Glomerular endothelial cell (primary cell): ENCODE measurements at regions not wholly inside any gene's neighbourhood (a gene's known extent, or its start where the extent isn't known, plus 50 kb on each side); places are given as distances from the start of the nearest gene placed in this dataset.

Experiments
- DNase-seq: peaks from one replicate; pipeline ENCODE4 v3.0.0-alpha.2; 2011; ENCODE audit warnings: low read depth, low spot score; ENCODE audit errors: extremely low read depth

DNA sequence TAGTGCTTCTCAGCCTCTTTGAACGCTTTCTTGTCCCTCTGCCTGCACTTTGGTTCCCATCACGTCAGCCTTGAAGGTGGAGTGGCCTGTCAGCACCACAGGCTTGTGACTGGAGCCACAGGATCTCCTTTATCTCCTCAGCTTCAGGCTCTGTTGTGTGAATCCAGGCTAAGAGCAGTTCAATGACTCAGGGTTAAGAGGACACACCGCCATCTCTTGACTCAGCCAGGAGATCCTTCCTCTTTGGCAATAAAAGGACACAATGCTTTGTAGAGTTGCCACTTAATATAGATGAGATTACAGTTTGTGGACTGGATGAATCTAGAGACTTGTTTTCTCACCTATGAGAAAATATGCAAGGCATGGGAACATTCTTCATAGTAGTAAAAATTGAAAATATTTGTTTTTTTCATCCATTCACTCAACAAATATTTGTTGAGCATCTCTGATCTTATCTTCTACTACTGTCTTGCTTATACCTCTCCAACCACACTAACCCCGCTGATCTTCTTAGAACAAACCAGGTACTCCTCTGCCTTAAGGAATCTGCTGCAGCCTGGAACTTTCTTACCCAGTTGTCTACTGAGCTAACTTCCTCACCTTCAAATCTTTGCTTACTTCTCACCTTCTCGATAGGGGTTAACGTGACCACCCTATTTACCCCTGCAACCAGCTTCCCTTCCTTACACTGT, 62.3 kb downstream of the UCHL1 start:
- DNase-seq: no peak

DNA sequence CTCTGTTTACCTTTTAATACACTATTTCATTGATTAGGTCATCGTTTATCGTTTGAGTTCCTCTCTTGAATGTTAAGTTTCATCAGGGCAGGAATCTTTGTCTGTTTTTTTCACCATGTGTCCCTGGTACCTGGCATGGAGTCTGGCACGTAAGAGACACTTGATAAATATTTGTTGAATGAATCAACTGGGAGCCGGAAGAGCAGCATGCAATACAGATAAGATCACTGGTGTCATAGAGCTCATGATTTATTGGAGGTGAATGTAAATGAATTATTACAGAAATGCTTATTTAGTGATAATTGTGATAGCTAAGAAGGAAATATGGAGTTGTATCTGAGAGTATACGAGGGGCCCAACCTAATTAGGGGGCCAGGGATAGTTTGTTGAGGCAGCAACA, 62.8 kb downstream of the UCHL1 start:
- DNase-seq: no peak

DNA sequence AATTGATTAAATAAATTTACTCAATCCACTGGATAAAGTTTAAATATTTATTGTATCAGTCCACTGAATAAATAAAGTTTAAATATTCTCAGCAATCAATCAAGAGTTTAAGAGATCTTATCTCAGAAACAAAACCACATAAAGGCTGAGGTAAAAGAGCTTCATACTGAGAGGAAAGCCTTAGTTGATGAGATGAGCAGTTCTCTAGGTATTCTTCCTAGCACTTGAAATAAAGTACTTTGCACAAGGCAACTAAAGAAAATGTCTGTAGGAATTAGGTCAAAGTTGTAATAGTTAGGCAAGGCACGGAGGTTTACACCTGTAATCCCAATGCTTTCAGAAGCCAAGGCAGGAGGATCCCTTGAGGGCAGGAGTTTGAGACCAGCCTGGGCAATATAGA, 63.5 kb downstream of the UCHL1 start:
- DNase-seq: no peak

DNA sequence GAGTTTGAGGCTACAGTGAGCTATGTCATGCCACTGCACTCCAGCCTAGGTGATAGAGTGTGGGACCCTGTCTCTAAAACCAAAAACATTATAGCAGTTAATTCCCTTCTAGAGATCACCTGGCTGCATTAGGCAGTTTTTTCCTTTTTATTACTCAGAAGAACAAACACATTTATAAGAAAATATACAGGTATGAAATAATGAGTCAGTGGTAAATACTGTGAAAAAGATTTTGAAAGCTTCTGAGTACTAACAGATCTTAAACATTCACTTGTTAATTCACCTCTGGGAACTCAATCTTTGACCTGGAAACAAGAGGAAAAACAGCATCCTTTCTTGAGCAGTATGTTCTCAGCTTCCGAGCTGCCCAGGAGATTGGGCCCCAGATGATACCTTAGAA, 64.1 kb downstream of the UCHL1 start:
- no peak for DNase-seq

DNA sequence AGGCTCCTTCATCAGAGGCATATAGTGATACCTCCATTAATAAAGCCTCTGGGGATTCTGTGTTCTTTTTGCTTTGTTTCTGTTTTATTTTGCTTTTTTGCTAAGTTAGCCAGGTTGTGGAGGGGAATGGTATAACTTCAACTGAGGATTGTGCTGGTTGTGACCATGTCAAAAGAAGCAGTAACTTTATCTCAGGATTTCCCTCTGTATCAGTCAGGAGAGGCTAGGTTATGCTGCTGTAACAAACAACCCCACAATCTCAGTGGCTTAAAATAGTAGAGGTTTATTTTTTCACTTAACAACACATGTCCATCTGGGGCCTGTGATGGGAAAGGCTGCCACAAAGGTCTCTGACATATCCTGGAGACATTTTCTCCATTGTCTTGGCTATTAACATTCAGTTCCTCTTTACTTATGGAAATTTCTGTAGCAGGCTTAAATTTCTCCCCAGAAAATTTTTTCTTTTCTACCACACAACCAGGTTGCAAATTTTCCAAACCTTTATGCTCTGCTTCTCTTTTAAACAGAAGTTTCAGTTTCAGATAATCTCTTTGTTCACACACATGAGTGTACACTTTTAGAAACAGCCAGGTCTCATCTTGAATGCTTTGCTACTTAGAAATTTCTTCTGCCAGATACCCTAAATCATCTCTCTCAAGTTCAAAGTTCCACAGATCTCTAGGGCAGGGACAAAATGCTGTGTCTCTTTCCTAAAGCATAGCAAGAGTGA, 64.7 kb downstream of the UCHL1 start:
- DNase-seq: no peak

DNA sequence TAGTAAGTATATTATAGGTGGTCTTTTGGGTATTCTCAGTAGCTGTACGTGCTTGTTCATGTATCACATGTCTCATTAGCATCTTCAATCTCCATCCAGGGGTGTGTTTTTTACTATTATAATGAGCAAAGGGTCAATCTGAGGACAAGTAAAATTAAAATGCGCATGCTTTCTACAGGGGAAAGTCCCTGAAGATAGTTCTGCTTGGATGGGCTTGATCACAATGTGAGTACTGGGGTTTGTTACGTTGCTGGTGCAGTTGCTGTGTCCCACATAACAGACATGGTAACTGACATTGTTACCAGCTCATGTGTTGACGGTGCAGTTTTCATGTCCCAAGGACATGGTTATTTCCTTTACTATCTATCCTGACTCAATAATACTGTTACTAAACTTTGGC, 65.9 kb downstream of the UCHL1 start:
- DNase-seq: no peak

DNA sequence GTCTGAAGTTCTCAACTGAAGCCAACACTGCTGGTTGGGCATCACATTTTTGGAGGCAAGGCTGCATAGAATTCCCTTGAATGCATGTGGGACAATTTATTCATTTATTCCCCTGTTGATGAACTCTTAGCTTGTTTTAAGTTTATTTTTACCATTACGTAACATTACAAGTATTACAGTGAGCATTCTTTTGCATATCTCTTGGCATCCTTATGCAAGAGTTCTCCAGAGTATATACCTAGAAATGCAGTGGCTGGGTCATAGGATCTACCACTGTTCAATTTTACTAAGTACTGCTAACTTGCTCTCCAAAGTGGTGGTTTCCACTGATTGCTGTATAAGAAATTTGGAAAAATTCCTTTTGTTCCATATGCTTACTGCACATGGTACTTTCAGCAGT, 66.5 kb downstream of the UCHL1 start:
- DNase-seq: no peak

DNA sequence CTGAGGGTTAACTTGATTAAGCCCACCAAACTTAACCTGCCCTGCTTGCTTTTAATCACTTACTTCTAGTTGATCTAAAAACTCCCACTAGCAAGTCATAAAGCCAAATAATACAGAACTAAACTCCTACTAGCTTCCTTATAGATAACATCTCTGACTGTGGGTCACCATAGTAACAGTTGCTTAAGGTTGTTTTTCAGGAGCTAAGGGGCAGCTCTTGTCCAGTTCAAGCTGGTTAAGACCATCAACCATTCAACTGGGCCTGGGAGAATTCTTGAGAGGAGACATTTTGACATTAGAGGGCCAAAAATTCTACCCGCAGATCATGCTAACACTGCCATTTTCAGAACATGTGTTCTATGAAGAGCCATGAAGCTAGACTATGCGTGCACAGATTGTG, 67.0 kb downstream of the UCHL1 start:
- DNase-seq: no peak

DNA sequence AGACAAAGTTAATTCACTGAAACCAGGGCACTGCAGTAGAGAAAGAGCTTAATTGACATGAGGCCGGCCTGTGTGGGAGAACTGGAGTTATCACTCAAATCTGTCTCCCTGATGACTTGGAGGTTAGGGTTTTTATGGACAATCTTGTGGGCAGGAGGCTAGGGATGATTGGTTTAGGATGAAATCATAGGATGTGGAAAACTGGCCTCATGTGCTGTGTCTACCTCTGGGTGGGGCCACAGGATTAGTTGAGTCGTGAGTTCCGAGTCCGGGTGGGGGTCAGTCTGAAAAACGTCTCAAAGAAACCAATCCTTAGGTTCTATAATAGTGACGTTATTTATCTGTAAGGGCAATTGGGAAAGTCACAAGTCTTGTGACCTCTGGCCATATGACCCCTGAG, 68.1 kb downstream of the UCHL1 start:
- no peak for DNase-seq

DNA sequence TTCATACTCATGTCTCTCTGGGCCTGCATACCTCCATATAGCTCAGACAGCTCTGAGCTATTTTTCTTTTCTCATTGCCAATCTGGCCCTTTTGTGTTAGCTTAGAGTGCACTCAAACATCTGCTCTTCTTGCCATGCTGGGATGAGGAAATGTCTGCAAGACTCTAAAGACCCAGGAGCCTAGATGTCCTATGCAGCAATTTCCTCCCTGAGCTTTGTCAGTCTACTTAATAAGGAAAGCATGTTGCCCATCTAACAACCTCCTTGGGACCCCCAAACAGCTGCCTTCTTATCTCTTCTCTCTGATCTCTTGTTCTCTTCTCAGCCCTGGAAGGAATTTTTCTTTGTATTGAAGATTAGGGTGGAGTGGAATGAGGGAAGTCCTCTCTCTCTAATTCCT, 69.2 kb downstream of the UCHL1 start:
- DNase-seq: no peak

DNA sequence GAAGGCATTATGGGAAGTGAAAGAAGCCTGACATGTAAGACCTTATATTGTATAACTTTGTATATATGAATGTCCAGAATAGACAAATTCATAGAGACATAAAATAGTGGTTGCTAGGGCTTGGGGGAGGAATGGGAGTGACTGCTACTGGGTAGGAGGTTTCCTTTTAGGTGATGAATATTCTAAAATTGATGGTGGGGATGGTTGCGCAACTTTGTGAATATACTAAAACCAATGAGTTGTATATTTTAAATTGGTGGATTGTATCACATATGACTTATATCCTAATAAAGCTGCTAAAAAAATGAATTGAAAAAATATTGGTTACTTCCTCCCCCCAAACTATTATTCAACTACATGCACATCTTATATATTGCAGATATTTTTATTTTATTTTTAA, 70.0 kb downstream of the UCHL1 start:
- no peak for DNase-seq

DNA sequence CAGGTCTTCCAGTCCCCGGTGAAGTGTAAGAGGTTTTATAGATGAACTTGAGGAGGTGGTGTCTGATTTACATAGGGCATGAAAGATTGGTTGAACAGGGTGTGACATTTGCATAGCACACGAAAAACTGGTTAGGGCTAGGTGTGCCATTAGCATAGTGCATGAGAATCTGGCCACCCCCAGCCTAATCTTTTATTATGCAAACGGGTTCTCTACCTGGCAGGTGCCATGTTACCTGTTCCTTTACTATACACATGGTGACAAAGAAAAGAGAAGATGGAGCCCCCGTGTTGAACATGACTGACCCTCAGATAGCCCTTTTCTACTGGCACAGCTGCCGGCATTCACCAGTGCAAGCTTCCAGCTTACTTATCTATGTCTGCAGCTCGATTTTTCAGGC, 71.0 kb downstream of the UCHL1 start:
- no peak for DNase-seq

DNA sequence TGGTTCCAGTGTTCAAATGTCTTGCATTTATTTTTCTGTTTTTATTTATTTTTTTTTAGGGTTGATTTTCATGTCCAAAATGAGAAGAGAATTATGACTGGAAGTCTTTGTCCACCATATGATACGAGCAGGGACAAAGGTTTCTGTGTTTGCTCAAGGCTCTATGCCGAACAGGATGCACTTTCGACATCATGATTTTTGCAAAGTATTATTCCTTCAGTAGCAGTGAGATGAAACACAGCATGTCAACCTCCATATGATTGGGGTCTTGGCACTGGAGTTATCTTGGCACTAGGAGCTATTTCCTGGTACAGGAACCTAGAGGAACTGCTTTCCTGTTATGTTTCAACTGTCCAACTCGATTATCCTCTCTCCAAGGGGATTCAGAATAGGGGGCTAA, 72.6 kb downstream of the UCHL1 start:
- no peak for DNase-seq

DNA sequence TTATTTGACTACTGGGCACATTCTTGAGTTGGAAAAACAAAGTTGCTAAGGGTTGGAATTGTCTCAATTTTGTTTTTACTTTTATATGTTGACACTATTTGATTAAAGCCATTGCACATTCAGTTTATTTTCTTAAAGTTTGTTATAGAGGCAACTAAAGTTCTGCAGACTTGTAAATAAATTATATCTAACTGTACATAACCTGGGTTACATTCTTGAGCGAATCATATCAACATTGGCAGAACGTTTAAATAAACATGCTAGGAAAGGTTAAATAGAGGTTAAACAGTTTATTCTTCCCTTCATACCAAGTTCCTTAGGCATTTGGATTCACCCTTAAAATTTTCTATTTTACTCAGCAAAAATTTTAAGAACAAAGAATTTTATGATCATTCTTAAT, 74.5 kb downstream of the UCHL1 start:
- no peak for DNase-seq

DNA sequence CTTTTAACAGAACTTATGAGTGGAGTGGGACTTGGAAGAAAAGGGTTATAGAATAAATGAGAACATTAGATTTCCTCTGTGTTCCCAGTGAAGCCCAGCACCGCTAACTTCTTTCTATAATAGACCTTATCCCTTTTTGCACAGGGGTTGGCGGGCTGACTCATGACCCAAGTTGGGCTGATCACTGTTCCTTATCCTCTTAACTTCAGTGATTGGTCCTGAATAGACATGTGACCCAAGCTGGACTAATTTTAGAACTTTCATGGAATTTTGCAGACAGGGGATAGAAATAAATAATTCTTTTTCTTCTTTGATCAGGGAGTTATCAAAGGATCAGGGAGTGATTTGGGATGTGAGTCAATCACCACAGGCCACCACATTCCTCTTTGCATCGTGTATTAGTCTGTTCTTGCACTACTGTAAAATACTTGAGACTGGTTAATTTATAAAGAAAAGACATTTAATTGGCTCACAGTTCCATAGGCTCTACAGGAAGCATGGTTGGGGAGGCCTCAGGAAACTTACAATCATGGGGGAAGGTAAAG, 75.9 kb downstream of the UCHL1 start:
- DNase-seq: no peak

DNA sequence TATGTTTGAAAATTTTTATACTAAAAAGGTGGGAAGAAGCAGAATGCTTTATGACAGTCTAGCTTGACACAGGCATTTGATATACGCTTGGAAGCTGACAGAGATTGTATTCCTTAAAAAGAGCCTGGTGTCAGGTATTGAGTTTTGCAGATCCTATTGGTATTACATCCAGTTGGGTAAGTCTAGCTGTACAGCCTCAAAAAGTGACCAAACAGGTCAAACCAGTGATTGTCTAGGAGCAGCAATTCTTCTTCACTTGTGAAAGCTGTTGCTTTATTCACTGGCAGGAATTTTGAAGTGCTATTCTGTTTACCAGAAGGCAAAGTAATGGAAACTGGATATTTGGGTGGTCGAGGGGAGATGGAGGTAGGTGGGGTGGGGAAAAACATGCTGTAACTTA, 77.5 kb downstream of the UCHL1 start:
- DNase-seq: no peak

DNA sequence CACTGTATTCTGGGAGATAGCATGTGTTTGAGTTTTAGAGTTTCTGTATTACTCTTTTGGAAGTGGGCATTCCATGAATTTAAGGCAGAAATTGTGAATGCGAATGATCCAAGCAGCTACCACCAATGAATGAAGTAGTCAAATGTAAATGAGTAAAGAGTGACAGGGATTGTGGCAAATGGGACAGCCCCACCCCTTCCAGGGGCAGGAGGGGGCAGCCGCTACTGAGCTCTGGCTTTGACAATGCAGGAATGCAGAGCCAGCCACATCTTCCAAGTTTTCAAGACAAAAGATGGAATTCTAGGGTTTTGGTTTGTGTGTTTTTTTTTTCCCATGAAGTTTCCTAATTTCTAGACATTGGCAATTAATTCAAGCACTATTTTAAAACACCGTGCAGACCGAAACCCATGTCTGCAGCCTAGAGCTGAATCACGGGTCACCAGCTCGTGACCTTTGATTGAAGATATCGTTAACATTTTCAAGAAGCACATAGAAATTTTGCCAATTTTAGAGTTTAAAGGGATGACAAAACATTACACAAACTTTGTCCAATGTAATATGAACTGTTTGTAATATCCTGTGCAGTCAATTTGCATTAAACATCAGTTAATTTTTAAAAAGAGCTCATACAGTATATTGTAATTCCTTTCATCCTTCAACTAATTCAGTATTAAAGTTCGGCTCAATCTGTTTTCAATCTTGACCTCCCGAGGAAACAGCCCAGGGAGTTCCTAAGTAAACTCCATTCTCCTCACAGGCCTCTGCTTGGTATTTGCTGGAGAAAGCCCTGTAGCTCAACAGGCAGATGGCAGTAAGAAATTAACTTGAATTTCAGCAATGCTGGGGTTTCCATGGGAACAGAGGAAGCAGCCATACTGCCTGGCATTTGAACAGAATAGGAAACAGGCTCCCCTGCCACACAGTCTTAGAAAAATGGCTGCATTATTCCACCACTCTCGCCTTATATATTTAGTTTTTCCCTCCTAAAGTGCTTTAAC, 83.4 kb downstream of the UCHL1 start:
- no peak for DNase-seq

DNA sequence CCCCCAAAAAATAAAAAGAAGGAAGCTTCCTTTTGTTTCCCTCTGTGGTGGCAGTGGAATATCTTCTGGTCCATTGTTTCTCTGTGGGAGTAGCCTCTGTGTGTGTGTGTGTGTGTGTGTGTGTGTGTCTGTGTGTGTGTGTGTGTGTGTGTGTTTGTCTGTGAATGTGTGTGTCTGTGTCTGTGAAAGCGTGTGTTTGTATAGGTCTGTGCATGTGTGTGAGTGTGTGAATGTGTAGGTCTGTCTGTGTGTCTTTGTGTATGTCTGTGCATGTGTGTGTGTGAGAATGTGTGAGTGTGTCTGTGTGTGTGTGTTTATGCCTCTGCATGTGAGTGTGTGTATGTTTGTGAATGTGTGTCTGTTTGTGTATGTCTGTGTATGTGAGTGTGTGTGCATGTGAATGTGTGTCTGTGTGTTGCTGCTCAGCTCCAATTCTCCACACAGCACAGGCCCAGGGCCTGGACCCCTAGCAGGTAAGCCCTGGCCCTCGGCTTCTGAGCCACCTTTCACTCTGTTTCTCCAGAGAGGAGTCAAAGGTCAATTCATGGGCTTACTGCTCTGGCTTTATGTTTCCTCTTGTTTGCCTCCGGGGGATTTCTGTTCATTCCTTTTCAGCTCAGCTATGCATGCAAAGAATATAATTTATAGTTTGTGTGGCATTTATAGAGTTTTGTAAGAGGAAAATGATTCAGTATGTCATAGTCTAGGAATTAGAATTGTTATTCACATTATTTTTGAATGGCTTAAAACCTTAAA, 89.8 kb downstream of the UCHL1 start:
- DNase-seq: no peak

DNA sequence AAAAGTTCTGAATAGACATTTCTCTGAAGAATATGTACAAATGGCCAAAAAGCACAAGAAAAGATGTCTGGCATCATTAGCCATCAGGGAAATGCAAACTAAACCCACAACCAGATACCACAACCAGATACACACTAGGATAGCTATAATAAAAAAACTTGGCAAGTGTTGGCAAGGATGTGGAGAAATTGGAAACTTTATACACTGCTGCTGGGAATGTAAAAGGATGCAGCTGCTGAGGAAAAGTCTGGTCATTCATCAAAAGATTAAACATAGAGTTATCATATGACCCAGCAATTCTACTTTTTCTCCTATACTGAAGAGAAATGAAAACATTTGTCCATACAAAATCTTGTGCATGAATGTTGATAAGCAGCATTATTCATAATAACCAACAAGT, 92.3 kb downstream of the UCHL1 start:
- DNase-seq: no peak

DNA sequence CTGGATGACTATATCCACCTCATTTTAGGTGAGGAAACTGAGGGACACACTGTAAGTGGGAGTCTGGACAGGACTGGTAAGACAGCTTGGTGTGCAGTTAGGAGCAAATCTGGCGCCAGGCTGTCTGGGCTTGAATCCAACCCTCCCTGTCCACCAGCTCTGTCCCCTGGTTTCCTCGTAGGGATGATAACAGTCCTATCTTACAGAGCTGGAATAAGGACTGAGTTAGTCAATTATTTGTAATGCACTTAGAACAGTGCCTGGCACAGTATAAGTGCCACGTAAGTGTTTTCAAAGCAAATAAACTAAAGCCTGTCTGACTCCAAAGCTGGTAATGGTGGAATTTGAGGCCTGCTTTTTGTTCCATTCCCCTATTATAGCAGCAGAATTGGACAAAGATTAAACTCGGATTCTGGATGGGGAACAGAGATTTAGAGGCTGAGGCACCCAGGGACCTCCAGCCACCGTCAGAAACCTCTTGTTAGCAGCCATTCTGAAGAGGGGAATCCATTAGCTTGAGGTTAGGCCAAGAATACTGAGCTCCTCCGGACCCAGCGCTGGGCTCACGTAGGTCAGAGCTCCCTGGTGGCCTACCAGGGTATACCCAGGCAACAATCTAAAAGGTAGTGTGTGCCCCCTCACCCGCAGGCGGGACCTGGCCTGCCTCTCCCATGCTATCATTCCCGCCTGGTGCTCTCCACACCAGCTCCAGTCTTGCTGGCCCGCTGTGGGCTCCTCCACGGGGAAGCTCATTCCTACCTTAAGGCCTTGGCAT, 102.1 kb downstream of the UCHL1 start:
- DNase-seq: no peak
